OCI-LY1 (cell line): ENCODE measurements at regions not wholly inside any gene's neighbourhood (a gene's known extent, or its start where the extent isn't known, plus 50 kb on each side); places are given as distances from the start of the nearest gene placed in this dataset.

ENCODE experiments used
- EZH2 ChIP-seq: fragments of 200-600 bp; sonication (generic), shearing (Covaris generic); IDR thresholded peaks from 2 replicates; pipeline ENCODE4 v1.8.0; 2017; ENCODE audit warnings: borderline replicate concordance, mixed run types, mild to moderate bottlenecking, antibody characterized with exemption, low read length, moderate library complexity, mixed read lengths
- TF ChIP-seq, protein P1 (sequence below): fragments of 200-600 bp; sonication (generic), shearing (Covaris generic); IDR thresholded peaks from 2 replicates; pipeline ENCODE4 v1.5.1; 2017; ENCODE audit warnings: mild to moderate bottlenecking, antibody characterized with exemption, low read length, moderate library complexity, mixed read lengths

DNA sequence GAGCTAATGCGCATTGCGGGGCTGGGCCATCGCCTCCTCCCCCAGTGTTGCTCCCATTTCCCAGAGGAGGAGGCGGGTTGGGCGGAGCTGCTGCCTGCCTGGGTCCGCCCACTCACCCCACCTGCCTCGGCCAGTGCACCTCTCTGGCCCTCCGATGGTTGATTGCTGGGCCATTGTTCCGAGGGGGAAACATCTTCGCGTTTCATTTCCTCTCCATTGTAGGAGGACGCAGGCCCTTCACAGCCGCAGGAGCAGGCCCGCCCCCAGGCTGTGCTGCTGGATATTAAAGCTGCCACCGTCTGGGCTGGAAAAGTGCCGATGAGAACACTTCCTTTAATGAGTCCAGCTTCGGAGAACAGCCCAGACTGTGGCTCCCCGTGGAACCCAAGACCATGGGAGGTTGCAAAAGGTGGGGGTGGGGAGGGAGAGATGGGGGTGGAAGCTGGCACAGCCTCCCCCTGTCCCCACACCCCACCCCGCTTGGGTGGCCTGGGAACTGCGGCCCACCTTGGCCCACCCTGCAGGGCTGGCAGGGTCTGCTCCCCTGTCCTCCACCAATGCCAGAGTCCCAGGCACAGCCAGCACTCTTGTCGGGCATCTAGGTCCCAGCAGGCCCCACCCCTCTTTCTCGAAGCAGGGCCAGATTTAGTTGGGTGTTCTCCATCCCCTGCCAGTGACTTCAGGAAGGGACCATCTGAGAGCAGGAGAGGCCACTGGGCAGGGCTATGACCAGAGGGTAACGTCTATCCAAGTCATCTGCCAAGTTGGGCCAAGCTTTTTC is 96.6 kb downstream of the ADRA2C start:
- TF ChIP-seq, protein P1, sequence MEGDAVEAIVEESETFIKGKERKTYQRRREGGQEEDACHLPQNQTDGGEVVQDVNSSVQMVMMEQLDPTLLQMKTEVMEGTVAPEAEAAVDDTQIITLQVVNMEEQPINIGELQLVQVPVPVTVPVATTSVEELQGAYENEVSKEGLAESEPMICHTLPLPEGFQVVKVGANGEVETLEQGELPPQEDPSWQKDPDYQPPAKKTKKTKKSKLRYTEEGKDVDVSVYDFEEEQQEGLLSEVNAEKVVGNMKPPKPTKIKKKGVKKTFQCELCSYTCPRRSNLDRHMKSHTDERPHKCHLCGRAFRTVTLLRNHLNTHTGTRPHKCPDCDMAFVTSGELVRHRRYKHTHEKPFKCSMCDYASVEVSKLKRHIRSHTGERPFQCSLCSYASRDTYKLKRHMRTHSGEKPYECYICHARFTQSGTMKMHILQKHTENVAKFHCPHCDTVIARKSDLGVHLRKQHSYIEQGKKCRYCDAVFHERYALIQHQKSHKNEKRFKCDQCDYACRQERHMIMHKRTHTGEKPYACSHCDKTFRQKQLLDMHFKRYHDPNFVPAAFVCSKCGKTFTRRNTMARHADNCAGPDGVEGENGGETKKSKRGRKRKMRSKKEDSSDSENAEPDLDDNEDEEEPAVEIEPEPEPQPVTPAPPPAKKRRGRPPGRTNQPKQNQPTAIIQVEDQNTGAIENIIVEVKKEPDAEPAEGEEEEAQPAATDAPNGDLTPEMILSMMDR: no peak
- TF ChIP-seq EZH2: no peak
